Caco-2 (cell line): ENCODE measurements at regions not wholly inside any gene's neighbourhood (a gene's known extent, or its start where the extent isn't known, plus 50 kb on each side); places are given as distances from the start of the nearest gene placed in this dataset.

ENCODE experiments used
- BruUV-seq: library from RNA; stranded (reverse); fragments of 400-500 nt; replicated peaks from 2 replicates; lab custom pipeline; 2021; lab: Mats Ljungman, UMichigan
- CTCF ChIA-PET: fragments of 300-600 bp; sonication (Branson Sonifier 250); formaldehyde crosslinking; loops from one replicate; lab custom pipeline; 2022; ENCODE audit warnings: antibody characterized with exemption; lab: Charles Lee
- POLR2A ChIA-PET: fragments of 300-600 bp; sonication (Branson Sonifier 250); formaldehyde crosslinking; loops from one replicate; lab custom pipeline; 2022; ENCODE audit warnings: antibody characterized with exemption; lab: Charles Lee
- DNase-seq, 2 experiments: peaks; one replicate each; pipeline versions ENCODE4 v3.0.0 to v3.0.0-alpha.2; 2020 to 2022
- H3K27me3 ChIP-seq: replicated peaks from 2 replicates; pipeline ENCODE4 v1.6.0; 2011; ENCODE audit warnings: low read length; ENCODE audit not compliant: control insufficient read depth, insufficient read depth
- H3K36me3 ChIP-seq: 2 replicates; pipeline ENCODE4 v1.5.1; 2011; ENCODE audit warnings: low read length; ENCODE audit not compliant: control insufficient read depth, insufficient read depth
- H3K4me1 ChIP-seq: fragments of 250-450 bp; sonication (Bioruptor Pico); 2 replicates; pipeline ENCODE4 v1.5.1; 2020; ENCODE audit warnings: mild to moderate bottlenecking
- H3K4me3 ChIP-seq: 2 replicates; pipeline ENCODE4 v1.5.1; 2011; ENCODE audit warnings: low read depth, mild to moderate bottlenecking, control low read depth, low read length
- H3K9me3 ChIP-seq: fragments of 250-450 bp; sonication (Bioruptor Pico); 2 replicates; pipeline ENCODE4 v1.5.1; 2020; ENCODE audit warnings: mild to moderate bottlenecking, moderate library complexity
- H3K27ac Mint-ChIP-seq: one replicate; pipeline ENCODE4 v1.8.0; 2022; ENCODE audit warnings: mixed read lengths; ENCODE audit not compliant: unreplicated experiment
- H3K27me3 Mint-ChIP-seq: one replicate; pipeline ENCODE4 v1.8.0; 2022; ENCODE audit warnings: mixed read lengths; ENCODE audit not compliant: insufficient read depth, unreplicated experiment
- H3K36me3 Mint-ChIP-seq: one replicate; pipeline ENCODE4 v1.8.0; 2022; ENCODE audit warnings: mild to moderate bottlenecking, mixed read lengths; ENCODE audit not compliant: insufficient read depth, unreplicated experiment
- H3K4me1 Mint-ChIP-seq: one replicate; pipeline ENCODE4 v1.8.0; 2022; ENCODE audit warnings: low read depth, mixed read lengths; ENCODE audit not compliant: unreplicated experiment
- H3K4me3 Mint-ChIP-seq: one replicate; pipeline ENCODE4 v1.8.0; 2022; ENCODE audit warnings: mild to moderate bottlenecking, moderate library complexity, mixed read lengths; ENCODE audit not compliant: unreplicated experiment
- H3K9me3 Mint-ChIP-seq: one replicate; pipeline ENCODE4 v1.8.0; 2022; ENCODE audit warnings: mixed read lengths; ENCODE audit not compliant: unreplicated experiment
- CTCF ChIP-seq, 2 experiments: fragments of 200-600 bp in 1 of 2; IDR thresholded peaks; 1 replicate in 1 of 2; 2 replicates in 1 of 2; pipeline versions ENCODE4 v1.5.1 to v1.8.0; 2011 to 2022; ENCODE audit warnings: antibody characterized with exemption in 1 of 2, control low read depth in 1 of 2, inconsistent platforms in 1 of 2, low read depth in 1 of 2, low read length in 1 of 2, mild to moderate bottlenecking in 1 of 2, moderate library complexity in 1 of 2; ENCODE audit not compliant: insufficient read depth in 1 of 2, severe bottlenecking in 1 of 2, unreplicated experiment in 1 of 2
- intact Hi-C: fragments of 100-400 bp; cut with micrococcal nuclease; formaldehyde crosslinking; loops from one replicate; pipeline ENCODE4 v1.10.0; 2022; ENCODE audit not compliant: unreplicated experiment

GRCh38 chr6:51552435-51552834 lies 535.0 kb downstream of the PKHD1 start:
- no peak overlapping the region for H3K4me3 Mint-ChIP-seq
- no peaks in the 10 kb centered on the region for H3K36me3 ChIP-seq
- intact Hi-C loops, result no loop called here
- no peak overlapping the region for H3K27ac Mint-ChIP-seq
- no peak overlapping the region for H3K4me3 ChIP-seq
- no peak for DNase-seq
- no peaks in the 10 kb centered on the region for H3K36me3 Mint-ChIP-seq
- TF ChIP-seq CTCF (IDR thresholded peaks at IDR 0.05; ENCODE audit: insufficient read depth in 1 of 2, low read depth in 1 of 2, low read length in 1 of 2, severe bottlenecking in 1 of 2, unreplicated experiment in 1 of 2), result no peak
- H3K27me3 Mint-ChIP-seq, result peaks cover 9% of the 10 kb centered on the region
- BruUV-seq, result no TSS peak
- ChIA-PET CTCF (no interaction called here), POLR2A (no interaction called here)
- no peaks in the 10 kb centered on the region for H3K4me1 ChIP-seq
- H3K9me3 Mint-ChIP-seq, result no peaks in the 10 kb centered on the region
- no peaks in the 10 kb centered on the region for H3K4me1 Mint-ChIP-seq
- no peaks in the 10 kb centered on the region for H3K9me3 ChIP-seq
- no peaks in the 10 kb centered on the region; the same call in 1 of the 2 replicates for H3K27me3 ChIP-seq

GRCh38 chr6:51553246-51554015 lies 534.0 kb downstream of the PKHD1 start:
- CTCF ChIA-PET, result no interaction called here

GRCh38 chr6:51554029-51554428 lies 533.4 kb downstream of the PKHD1 start:
- Histone ChIP-seq H3K27me3 (no peaks in the 10 kb centered on the region; the same call in 1 of the 2 replicates), H3K9me3 (no peaks in the 10 kb centered on the region), H3K4me3 (no peak overlapping the region), H3K4me1 (no peaks in the 10 kb centered on the region), H3K36me3 (no peaks in the 10 kb centered on the region)
- no peaks in the 10 kb centered on the region for H3K9me3 Mint-ChIP-seq
- H3K27ac Mint-ChIP-seq, result no peak overlapping the region
- TF ChIP-seq CTCF (IDR thresholded peaks at IDR 0.05; ENCODE audit: insufficient read depth in 1 of 2, low read depth in 1 of 2, low read length in 1 of 2, severe bottlenecking in 1 of 2, unreplicated experiment in 1 of 2), result no peak
- H3K27me3 Mint-ChIP-seq, result peaks cover 9% of the 10 kb centered on the region
- H3K36me3 Mint-ChIP-seq, result no peaks in the 10 kb centered on the region
- H3K4me1 Mint-ChIP-seq, result no peaks in the 10 kb centered on the region
- no peak overlapping the region for H3K4me3 Mint-ChIP-seq
- CTCF ChIA-PET, result no interaction called here
- no TSS peak for BruUV-seq
- intact Hi-C loops, result no loop called here
- no peak for DNase-seq
- POLR2A ChIA-PET, result no interaction called here

More at GRCh38 chr6:51553246-51554015, 534.0 kb downstream of the PKHD1 start:
- peaks cover 9% of the 10 kb centered on the region for H3K27me3 Mint-ChIP-seq
- no peaks in the 10 kb centered on the region for H3K4me1 Mint-ChIP-seq
- H3K27ac Mint-ChIP-seq, result no peak overlapping the region
- no peaks in the 10 kb centered on the region for H3K9me3 Mint-ChIP-seq
- H3K27me3 ChIP-seq, result no peaks in the 10 kb centered on the region; the same call in 1 of the 2 replicates
- intact Hi-C loops, result no loop called here
- no peaks in the 10 kb centered on the region for H3K36me3 Mint-ChIP-seq
- H3K4me1 ChIP-seq, result no peaks in the 10 kb centered on the region
- H3K4me3 ChIP-seq, result no peak overlapping the region
- no peak for TF ChIP-seq CTCF (IDR thresholded peaks at IDR 0.05; ENCODE audit: insufficient read depth in 1 of 2, low read depth in 1 of 2, low read length in 1 of 2, severe bottlenecking in 1 of 2, unreplicated experiment in 1 of 2)
- no peaks in the 10 kb centered on the region for H3K9me3 ChIP-seq
- no peak overlapping the region for H3K4me3 Mint-ChIP-seq
- POLR2A ChIA-PET, result no interaction called here
- H3K36me3 ChIP-seq, result no peaks in the 10 kb centered on the region
- no TSS peak for BruUV-seq
- DNase-seq, result no peak
